SKM-1 treated with dmso at 0.1 percent for 144 hours (cell line): ENCODE measurements at regions not wholly inside any gene's neighbourhood (a gene's known extent, or its start where the extent isn't known, plus 50 kb on each side); places are given as distances from the start of the nearest gene placed in this dataset.

Experiments used
- DNase-seq: peaks from one replicate; lab custom pipeline; 2025; ENCODE audit not compliant: unreplicated experiment; lab: John Stamatoyannopoulos, UW

GRCh38 chr1:234886081-234886984 lies 242.3 kb downstream of the TOMM20 start:
- DNase-seq = peak; percentile 35

- DNase-seq = no peak
Measured at GRCh38 chr1:234885601-234886000, 243.0 kb downstream of the TOMM20 start.

GRCh38 chr1:234884701-234885100 lies 243.9 kb downstream of the TOMM20 start:
- DNase-seq = no peak

GRCh38 chr1:234884006-234884405 lies 244.6 kb downstream of the TOMM20 start:
- no peak for DNase-seq

GRCh38 chr1:234882898-234883297 lies 245.7 kb downstream of the TOMM20 start:
- DNase-seq = no peak

- no peak for DNase-seq
Measured at GRCh38 chr1:234881893-234882771, 246.5 kb downstream of the TOMM20 start.

GRCh38 chr1:234879147-234880080 lies 249.2 kb downstream of the TOMM20 start:
- no peak for DNase-seq

- DNase-seq = no peak
Measured at GRCh38 chr1:234878288-234878687, 250.3 kb downstream of the TOMM20 start.

- no peak for DNase-seq
Measured at GRCh38 chr1:234877761-234878160, 250.9 kb downstream of the TOMM20 start.

- peak; percentile 99 for DNase-seq
Measured at GRCh38 chr1:234875953-234876855, 252.4 kb downstream of the TOMM20 start.

- no peak for DNase-seq
Measured at GRCh38 chr1:234875328-234875952, 253.2 kb downstream of the TOMM20 start.

- no peak for DNase-seq
Measured at GRCh38 chr1:234874291-234875288, 254.0 kb downstream of the TOMM20 start.

- no peak for DNase-seq
Measured at GRCh38 chr1:234871710-234872271, 256.8 kb downstream of the TOMM20 start.

- DNase-seq = no peak
Measured at GRCh38 chr1:234871039-234871709, 257.5 kb downstream of the TOMM20 start.

GRCh38 chr1:234870020-234870981 lies 258.3 kb downstream of the TOMM20 start:
- no peak for DNase-seq
